TTC549 (cell line): ENCODE measurements at regions not wholly inside any gene's neighbourhood (a gene's known extent, or its start where the extent isn't known, plus 50 kb on each side); places are given as distances from the start of the nearest gene placed in this dataset.
"Not testable (repeated sequence)": the region's sequence is repeated elsewhere in the genome, so short reads cannot be mapped to it uniquely, and the experiment has no call there.

Experiments used
- FAIRE-seq: peaks from 2 replicates; lab custom pipeline; 2012; peaks lifted over from hg19 to GRCh38; lab: Jason Lieb, UNC

GRCh38 chr4:85106166-85106565 is 139.7 kb upstream of the WDFY3 start:
- no peak for FAIRE-seq

DNA sequence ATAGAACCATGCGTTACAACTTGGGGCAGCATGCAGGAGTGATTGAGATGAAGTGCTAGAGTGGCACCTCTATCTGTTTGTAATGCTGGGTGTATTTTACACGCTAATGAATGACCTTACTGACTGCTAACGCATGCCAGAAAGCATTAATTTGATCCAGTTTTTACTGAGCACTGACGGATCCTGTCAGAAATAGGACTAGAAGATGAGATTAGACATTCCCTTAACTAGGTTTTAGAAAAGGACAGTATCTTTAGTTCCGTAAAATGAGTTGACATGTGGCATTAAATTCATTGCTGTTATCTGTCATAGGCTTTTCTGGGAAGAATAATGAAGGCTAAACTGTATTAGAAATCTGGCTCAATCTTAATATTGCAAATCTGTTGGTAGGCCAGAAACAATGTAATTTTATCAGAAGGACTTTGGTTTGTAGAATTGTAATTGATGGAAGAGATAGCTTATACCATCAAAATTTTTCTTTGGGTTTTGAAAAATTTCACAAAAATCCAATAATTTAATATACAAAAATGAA is 140.4 kb upstream of the WDFY3 start:
- FAIRE-seq = no peak

- FAIRE-seq = no peak
Observed at GRCh38 chr4:85107553-85107952, 141.1 kb upstream of the WDFY3 start.

DNA sequence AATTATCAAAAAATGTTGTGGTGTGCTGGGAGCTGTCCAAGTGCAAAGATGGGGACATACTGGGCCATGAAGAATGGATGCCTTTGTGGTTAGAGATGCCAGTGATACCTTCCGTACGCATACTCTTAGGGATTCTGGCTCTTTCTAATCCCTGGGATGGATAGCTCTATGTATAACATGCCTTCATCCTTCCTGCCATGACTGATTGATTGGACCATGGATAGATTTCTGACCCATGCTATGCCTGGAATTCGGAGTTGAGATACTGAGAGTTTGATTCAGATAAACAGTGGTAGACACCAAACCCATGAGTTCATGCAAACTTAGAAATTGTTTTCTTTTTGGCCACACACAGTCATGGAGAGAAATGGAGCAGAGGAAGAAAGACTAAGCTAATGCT is 147.2 kb upstream of the WDFY3 start:
- FAIRE-seq = no peak

- no peak for FAIRE-seq
Observed at GRCh38 chr4:85114526-85114925, 148.0 kb upstream of the WDFY3 start.

DNA sequence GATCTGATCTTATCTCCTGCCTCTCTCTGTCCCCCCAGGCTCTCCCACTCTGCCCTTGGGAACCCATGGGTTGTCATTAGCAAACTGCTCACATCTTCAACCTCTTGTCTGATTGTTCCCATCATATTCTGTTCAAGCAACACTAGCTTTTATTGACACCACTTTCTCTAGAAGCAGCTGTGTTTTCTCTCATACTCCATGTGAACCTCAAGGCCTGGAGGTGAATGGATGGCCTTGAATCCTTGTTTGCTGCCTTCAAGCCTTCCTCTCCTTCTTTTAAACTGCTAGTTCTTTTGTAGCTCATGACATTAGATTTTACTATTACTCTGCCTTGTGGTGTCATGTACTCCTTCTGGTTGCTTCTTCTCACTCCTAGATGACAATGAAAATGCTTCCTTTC is 149.5 kb upstream of the WDFY3 start:
- FAIRE-seq = no peak

DNA sequence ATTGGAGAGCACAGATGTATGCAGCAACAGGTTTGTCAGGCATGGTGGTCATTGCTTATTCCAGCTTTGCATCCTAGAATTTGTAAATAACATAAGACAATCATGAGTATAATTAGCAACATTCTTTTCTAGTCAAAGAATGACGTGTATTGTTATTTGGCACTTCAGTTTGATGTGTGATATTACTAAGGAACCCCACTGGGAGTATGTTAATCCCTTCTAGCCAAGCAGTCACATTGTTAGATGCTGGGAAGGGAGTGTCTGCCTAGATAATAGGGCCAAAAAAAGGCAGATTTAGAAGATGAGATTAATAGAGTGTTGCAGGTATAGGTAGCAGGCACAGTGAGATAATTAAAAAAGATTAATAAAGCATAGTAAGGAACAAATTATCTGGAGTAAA is 159.2 kb upstream of the WDFY3 start:
- FAIRE-seq = no peak

GRCh38 chr4:85126991-85127591 is 160.6 kb upstream of the WDFY3 start:
- FAIRE-seq = no peak

GRCh38 chr4:85127653-85128052 is 161.2 kb upstream of the WDFY3 start:
- FAIRE-seq = no peak

DNA sequence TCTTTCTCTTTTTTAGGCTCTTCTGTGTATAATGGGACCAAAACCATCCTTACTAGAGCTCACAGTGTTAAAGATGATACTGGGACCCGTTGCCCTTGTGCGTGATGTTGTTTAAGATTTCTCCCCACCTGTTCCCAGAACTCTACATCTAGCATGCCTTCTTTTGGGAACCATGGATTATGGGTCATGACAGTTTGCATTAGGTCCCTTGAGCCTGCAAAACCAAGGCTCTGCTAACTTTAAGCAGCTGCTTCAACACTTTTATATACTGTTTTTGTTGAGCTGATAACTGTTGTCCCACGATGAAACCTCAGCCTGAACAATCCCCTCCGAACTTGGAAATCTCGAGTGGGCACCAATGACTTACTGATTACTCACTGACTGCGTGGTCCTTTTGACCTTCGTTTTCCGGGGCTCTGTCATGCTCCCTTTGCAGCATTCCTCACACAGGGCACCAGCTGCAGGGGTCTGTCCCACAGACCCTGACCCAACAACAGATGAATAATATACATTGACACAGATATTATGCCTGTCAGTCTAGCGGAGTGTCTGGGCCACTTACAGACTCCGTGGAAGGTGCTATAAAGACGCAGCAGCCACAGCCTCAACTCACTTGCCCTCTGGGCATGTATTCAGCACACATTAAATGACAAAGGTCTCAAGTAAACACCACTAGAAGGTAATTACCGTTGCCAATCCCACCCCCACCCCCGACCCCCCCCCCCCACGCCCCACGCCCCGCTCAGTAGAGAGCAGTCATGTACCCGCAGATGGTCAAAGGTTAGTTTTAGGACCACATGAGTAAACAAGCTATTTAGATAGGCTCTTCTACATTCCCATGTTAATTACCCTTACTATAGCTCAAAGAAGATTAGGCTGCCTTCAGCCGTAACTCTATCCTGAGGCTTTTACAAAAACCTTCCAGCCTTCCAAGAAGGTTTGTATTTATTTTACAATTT is 162.0 kb upstream of the WDFY3 start:
- FAIRE-seq = no peak

DNA sequence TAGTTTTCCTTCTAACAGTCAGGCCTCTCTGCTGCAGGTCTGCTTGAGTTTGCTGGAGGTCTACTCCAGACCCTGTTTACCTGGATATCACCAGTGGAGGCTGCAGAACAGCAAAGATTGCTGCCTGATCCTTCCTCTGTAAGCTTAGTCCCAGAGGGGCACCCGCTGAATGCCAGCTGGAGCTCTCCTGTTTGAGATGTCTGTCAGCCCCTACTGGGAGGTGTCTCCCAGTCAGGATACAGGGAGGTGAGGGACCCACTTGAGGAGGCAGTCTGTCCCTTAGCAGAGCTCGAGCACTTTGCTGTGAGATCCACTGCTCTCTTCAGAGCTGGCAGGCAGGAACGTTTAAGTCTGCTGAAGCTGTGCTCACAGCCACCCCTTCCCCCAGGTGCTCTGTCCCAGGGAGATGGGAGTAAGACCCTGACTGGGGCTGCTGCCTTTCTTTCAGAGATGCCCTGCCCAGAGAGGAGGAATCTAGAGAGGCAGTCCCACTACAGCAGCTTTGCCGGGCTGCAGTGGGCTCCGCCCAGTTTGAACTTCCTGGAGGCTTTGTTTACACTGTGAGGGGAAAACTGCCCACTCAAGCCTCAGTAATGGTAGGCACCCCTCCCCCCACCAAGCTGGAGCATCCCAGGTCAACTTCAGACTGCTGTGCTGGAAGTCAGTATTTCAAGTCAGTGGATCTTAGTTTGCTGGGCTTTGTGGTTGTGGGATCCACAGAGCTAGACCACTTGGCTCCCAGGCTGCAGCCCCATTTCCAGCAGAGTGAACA is 163.1 kb upstream of the WDFY3 start:
- not testable (repeated sequence) for FAIRE-seq

- FAIRE-seq = no peak
Observed at GRCh38 chr4:85132117-85132516, 165.6 kb upstream of the WDFY3 start.

GRCh38 chr4:85132570-85132969 is 166.1 kb upstream of the WDFY3 start:
- no peak for FAIRE-seq

- FAIRE-seq = not testable (repeated sequence)
Observed at GRCh38 chr4:85139749-85140148, 173.3 kb upstream of the WDFY3 start.

- no peak for FAIRE-seq
Observed at GRCh38 chr4:85142451-85142850, 176.0 kb upstream of the WDFY3 start.

DNA sequence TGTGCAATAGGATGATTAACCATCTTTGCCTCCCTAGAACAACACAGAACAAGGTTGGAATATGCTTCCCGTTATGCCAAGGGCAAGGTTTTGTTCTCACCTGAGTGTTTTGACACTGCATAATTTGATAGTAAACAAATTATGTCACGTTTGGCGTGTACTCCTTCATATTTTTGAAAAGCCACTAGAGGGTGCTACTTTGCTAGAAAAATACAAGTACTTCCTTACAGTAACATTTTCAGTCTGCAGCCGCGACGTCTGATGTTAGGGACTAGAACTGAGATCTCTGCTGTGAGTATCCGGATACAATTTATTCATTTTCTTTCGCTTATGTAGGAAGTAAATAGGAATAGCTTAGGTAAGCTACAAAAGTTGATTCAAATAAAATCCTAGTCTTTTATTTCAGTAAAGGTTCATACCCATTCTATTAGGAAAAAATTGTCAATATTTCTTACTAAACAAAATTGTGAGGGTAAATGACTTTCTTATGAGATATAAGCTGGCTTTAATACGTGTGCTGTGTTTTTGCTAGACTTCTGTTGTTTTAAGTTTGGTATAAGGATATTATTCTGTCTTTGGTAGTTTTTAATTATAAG is 181.1 kb upstream of the WDFY3 start:
- FAIRE-seq = peak; percentile 38

DNA sequence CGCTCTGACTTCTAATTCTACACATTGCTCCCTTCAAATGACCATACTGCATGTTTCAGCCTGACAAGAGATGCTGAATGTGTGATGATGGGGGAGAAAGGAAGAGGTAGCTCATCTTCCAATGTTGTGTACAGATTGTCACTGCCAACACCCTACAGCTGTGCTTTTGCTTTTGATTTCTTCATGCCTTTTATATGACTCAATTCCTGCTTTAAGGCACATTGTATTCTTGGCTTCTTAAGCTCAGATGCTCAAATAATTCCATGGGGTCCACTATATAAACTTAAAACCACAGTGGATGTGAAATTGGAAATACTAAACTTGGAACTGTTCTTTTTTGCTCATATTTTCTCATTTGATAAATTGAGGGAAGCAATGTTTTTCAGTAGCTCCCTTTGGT is 183.2 kb upstream of the WDFY3 start:
- no peak for FAIRE-seq

- no peak for FAIRE-seq
Observed at GRCh38 chr4:85151371-85151770, 184.9 kb upstream of the WDFY3 start.

DNA sequence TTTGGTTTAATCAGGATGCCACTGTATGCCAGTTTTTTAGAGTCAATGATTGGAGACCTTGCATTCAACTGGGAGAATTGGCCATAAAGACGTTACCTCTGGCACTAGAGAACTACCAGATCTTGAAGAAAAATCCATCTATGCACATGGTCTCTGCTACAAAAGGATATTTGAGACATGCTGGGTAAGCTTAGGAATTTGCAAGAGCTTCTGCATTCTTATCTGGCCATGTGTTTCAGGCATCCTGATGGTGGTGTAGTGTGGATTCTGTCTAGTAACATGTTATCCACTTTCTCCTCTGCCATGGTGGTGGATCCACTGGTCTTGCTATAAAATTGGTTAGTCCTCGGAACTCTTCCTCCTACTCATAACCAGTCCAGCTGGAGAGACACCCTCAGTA is 185.3 kb upstream of the WDFY3 start:
- no peak for FAIRE-seq

GRCh38 chr4:85152480-85152879 is 186.0 kb upstream of the WDFY3 start:
- FAIRE-seq = no peak

DNA sequence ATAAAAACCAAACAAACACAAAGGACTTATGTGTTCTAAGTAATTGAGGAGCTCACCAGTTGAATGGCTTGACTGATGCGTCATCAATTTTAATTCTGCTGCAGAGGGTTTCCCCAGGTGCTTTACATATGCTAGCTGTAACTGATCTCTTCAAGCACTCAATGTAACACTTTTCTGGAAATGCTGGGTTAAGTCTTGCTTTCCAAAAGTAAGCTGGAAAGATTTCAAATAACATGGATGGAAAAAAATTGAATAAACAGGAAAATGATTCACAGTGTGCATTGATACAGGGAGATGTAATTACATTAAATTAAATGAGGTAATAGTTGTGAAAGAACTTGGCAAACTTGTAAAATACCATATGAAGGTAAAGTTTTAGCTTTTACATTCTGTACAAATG is 186.7 kb upstream of the WDFY3 start:
- FAIRE-seq = no peak

- FAIRE-seq = no peak
Observed at GRCh38 chr4:85154591-85154990, 188.1 kb upstream of the WDFY3 start.
